ENCODE measurements at regions not wholly inside any gene's neighbourhood (a gene's known extent, or its start where the extent isn't known, plus 50 kb on each side); places are given as distances from the start of the nearest gene placed in this dataset.
"Not testable (repeated sequence)": the region's sequence is repeated elsewhere in the genome, so short reads cannot be mapped to it uniquely, and the experiment has no call there.

DNA sequence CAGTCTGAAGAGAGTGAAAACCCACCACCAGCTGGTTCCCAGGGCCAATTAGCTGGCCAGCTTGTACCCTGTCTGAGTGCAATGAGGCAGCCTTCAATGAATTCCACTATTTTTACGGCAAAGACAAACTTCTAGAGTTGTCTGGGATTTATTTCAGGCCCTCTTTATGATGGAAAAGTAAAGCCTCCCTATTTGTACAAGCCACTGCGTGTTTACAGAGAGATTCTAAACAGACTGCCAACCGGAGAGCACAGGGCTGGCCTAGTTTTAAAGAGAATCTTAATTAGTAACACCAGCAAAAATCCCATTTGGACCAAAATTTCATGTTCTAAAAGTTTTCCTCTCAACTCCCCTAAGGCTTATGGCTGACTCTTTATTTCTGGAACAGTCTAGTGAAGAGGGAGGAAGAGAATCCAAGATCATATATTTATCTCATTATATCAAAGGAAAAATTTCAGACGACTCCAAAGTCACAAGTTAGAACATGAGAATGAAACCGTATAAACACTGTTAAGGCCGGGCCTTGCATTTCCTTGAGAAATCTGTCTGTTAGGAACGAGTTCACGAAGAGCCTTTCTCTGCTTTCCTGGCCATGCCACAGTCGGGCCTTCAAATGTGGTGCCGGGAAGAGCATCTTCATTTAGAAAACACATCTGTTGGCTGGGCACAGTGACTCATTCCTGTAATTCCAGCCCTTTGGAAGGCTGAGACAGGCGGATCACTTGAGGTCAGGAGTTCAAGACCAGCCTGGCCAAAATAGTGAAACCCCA lies 724.6 kb upstream of the NRP1 start:
- DNase-seq (ENCODE audit: low read depth in 4 of 4, low spot score in 3 of 4) = no peak

DNA sequence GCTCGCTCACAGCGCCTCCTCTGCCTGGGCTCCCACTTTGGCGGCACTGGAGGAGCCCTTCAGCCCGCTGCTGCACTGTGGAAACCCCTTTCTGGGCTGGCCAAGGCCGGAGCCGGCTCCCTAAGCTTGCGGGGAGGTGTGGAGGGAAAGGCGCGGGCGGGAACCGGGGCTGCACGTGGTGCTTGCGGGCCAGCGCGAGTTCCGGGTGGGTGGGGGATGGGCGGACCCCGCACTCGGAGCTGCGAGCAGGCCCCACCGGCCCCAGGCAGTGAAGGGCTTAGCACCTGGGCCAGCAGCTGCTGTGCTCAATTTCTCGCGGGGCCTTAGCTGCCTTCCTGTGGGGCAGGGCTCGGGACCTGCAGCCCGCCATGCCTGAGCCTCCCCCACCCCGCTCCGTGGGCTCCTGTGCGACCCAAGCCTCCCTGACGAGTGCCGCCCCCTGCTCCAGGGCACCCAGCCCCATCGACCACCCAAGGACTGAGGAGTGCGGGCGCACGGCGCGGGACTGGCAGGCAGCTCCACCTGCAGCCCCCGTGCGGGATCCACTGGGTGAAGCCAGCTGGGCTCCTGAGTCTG lies 721.0 kb upstream of the NRP1 start:
- not testable (repeated sequence) for DNase-seq (ENCODE audit: low read depth in 4 of 4, low spot score in 3 of 4)

GRCh38 chr10:34049887-34050286 lies 715.4 kb upstream of the NRP1 start:
- no peak for DNase-seq (ENCODE audit: low read depth in 4 of 4, low spot score in 3 of 4)

DNA sequence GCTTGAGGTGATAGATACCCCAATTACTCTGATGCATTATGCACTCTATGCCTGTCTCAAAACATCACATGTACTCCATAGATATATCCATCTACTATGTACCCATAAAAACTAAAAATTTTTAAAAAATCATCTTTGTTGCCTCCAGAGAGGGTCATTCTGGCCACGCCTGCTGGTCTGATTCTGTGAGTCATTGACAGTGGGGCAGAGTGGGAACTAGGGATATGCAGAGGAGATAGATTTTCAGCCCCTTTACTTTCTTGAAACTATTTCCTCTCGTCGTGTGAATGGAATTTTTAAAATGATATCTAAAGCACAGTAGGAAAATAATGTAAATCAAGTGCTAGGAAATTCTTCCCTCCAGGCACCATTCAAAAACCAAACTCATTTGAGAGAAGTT lies 715.0 kb upstream of the NRP1 start:
- DNase-seq (ENCODE audit: low read depth in 4 of 4, low spot score in 3 of 4) = no peak

DNA sequence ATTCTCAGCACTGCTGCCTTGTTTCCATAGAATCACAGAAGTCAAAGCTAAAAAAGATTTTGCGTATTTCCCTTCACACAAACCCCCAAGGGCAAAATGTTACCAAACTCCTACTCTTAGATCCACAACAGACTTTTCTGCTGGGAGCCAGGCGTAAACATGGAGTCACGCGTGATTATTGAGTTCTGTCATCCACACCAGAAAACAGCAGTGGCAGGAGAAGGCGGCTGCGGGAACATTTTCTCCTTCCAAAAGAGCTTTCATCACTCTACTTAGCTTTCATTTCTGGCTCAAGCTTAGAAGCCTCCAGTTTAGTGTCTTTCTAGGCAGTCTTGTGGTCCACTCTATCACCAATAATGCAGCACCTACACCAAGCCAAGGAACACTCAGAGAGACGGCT lies 712.9 kb upstream of the NRP1 start:
- DNase-seq (ENCODE audit: low read depth in 4 of 4, low spot score in 3 of 4) = no peak

DNA sequence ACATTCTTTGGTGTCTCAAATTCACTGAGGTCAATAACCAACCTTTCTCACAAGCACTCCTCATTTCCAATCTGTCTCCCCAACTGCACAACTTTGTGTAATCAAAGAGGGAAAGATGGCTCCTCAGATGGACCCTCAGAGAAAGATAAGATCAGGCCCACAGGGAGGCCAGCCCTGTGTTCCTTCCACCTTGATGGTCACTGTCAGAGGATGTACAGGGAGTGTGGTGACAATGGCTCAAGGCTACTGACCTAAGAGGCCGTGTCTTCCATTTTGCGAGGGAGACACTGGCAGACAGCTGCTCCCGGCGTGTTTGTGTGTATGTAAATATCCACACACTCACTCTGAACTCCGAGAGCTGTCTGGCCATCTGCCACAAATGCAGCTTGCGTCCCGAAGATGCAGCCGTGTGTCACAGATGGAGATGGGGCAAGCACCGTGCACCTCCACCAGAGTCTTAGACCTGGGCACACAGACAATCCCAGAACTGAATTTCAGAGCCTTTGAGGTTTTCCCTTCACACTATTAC lies 712.1 kb upstream of the NRP1 start:
- DNase-seq (ENCODE audit: low read depth in 4 of 4, low spot score in 3 of 4) = no peak

- DNase-seq (ENCODE audit: low read depth in 4 of 4, low spot score in 3 of 4) = no peak
These were observed 711.2 kb upstream of the NRP1 start for GRCh38 chr10:34045571-34046190.

DNA sequence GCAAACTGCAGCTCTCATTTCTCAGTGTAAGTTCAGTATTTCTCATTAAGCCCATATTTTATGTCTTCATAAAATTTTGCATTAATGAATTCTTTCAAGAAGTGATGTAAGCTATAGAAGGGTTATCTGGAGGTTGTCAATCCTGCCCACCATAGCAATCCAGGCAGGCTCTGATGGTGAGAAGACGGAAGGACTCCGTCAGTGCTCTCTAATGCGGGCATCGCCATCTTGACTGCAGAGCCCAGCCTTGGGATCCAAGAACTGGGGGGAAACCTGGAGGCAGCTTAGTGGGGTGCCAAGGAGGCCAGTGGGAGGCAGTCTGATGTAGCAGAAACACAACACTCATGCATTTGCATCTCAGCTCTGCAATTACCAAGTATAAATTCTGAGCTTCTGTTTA lies 707.4 kb upstream of the NRP1 start:
- no peak for DNase-seq (ENCODE audit: low read depth in 4 of 4, low spot score in 3 of 4)

DNA sequence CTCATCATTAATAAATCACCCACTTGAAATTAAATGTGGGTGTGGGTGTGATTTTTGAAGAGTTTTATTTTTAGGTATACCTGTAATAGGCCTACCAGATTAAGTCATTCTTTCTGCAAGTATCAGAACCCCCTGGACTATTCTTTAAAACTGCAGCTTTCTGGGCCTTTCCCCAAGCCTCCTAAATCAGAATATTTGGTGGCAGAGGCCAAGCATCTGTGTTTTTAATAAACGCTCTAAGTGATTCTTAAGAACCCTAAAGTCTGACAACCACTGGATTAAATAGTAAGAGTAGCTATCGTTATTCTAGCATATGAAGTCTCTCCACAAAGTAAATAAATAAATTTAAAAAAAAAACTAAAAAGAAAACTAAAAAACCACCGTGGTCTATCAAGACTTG lies 703.0 kb upstream of the NRP1 start:
- no peak for DNase-seq (ENCODE audit: low read depth in 4 of 4, low spot score in 3 of 4)

DNA sequence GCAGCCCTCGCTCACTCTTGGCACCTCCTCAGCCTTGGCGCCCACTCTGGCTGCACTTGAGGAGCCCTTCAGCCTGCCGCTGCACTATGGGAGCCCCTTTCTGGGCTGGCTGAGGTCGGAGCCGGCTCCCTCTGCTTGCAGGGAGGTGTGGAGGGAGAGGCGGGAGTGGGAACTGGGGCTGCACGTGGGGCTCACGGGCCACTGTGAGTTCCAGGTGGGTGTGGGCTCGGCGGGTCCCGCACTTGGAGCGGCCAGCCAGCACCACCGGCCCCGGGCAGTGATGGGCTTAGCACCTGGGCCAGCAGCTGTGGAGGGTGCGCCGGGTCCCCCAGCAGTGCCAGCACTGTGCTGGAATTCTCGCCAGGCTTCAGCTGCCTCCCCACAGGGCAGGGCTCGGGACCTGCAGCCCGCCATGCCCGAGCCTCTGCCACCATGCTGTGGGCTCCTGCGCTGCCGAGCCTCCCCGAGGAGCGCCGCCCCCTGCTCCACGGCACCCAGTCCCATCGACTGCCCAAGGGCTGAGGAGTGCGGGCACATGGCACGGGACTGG lies 700.8 kb upstream of the NRP1 start:
- not testable (repeated sequence) for DNase-seq (ENCODE audit: low read depth in 4 of 4, low spot score in 3 of 4)

GRCh38 chr10:34033078-34033477 lies 698.6 kb upstream of the NRP1 start:
- DNase-seq (ENCODE audit: low read depth in 4 of 4, low spot score in 3 of 4) = no peak

GRCh38 chr10:34032564-34032963 lies 698.1 kb upstream of the NRP1 start:
- no peak for DNase-seq (ENCODE audit: low read depth in 4 of 4, low spot score in 3 of 4)

DNA sequence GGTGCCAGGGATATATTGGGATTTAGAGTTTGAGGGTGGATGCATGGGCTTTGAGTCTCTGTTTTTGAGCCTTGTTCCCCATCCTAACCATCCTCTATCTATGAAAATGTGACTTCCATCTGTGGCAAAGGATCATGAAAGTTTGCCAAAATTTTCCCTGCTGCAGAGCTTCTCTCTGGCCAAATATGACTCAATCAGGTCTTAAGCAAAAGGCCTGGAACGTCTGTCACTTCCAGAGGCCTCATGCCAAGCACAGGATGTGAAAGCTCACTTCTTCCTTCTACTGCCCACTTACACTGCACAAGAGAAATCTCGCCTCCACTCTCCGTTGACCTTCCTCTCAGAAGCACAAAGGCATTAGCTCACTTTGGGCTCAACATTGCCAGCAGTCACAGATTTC lies 696.9 kb upstream of the NRP1 start:
- no peak for DNase-seq (ENCODE audit: low read depth in 4 of 4, low spot score in 3 of 4)

GRCh38 chr10:34029455-34029854 lies 695.0 kb upstream of the NRP1 start:
- DNase-seq (ENCODE audit: low read depth in 4 of 4, low spot score in 3 of 4) = no peak

GRCh38 chr10:34028936-34029335 lies 694.5 kb upstream of the NRP1 start:
- DNase-seq (ENCODE audit: low read depth in 4 of 4, low spot score in 3 of 4) = no peak

DNA sequence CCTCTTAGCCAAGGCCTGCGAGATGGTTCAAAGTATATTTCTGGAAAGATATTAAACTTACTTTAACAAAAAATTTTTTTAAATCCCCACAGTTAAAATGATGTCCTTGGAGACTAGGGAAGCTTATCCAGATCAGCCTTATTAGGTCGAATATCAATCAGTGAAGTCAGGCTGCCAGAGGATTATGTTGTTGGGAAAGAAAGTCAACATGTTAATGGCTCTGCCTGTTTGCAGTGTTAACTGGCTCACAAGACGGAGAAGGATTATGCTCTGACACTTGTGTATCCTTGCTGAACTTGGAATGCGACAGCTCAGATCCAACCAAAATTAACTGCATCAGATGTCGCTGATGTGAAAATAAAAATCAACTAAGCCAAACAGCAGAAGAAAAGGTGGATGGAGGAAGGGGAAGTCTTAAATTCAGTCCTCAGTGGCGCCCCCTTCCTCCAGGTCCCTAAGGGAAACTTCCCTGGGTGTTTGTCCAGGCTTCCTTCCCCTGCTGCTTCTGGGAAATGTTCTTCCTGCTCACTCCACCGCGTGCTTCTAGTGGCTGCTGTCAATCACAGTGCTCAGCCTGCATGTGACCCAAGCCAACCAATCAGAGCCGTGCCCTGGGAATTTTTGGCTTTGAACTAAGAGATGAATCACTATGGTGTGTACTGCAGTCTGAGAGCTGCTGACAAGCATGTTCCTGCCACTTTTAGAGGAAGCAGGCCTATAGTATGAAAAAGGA lies 690.4 kb upstream of the NRP1 start:
- DNase-seq (ENCODE audit: low read depth in 4 of 4, low spot score in 3 of 4) = no peak

GRCh38 chr10:34024282-34024681 lies 689.8 kb upstream of the NRP1 start:
- no peak for DNase-seq (ENCODE audit: low read depth in 4 of 4, low spot score in 3 of 4)

GRCh38 chr10:34022195-34022594 lies 687.7 kb upstream of the NRP1 start:
- DNase-seq (ENCODE audit: low read depth in 4 of 4, low spot score in 3 of 4) = no peak

DNA sequence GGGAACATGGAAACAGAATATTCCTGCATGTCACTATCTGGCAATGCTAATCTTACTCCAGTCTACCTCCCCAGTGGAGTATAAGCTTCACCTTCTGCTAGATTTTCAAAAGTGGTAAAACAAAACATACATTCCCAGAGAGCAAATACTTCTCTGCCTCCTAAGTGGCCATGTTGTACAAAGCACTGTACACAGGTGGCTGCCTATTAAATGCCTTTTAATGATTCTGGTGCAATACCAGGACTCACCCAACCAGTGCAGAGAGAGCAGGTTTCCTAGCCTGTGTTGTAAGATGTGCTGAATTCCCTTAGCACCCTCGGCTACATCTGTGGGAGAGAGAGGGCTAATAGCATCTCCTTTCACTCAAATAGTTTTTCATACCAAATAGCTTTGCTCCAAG lies 684.3 kb upstream of the NRP1 start:
- no peak for DNase-seq (ENCODE audit: low read depth in 4 of 4, low spot score in 3 of 4)

DNA sequence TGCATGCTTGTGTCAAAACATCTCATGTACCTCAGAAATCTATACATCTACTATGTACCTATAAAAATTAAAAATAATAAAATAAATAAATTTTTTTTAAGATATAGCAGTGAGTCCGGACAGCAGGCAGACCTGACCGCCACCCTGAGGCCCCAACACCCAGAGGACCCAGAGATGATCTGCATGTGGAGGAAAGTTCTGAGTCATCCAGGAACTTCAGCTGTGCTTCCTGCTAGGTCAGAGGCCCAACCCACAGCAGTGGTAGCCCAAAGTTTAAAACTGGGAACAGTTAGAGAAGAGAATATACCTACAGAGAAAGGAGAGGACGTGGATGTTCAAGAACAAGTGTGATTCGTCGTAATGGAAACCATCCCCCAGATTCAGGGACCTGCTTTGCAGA lies 683.7 kb upstream of the NRP1 start:
- no peak for DNase-seq (ENCODE audit: low read depth in 4 of 4, low spot score in 3 of 4)

GRCh38 chr10:34017281-34017680 lies 682.8 kb upstream of the NRP1 start:
- no peak for DNase-seq (ENCODE audit: low read depth in 4 of 4, low spot score in 3 of 4)
